ENCODE measurements at regions not wholly inside any gene's neighbourhood (a gene's known extent, or its start where the extent isn't known, plus 50 kb on each side); places are given as distances from the start of the nearest gene placed in this dataset.

DNA sequence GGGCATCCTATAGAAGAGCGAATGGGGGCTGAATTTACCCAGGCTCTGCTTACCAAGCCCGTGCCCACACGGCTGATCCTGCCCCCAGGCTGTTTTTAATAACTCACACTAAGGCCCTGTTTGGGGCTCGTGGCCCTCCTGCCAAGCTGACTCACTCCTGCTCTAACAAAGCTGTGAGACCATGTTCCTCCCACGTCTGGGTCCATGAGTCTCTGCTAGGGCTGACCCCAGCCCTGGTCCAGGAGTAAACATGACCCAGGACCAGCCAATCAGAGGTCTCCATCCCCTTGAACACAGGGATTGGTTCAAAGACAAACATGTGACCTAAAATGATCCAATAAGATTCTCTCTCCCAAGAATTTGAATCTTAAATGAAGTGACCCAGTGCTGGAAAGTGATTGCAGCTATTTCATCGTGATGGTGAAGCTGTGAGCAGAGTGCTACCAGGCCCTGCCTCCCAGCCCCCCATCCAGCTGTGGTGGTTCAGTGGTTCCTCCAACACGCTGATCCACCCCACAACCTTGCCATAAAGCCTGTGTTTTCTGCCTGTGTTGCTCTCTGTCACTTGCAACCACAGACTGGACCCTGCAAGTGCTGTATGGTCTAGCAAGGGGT is 57.2 kb downstream of the C16orf82 start:
- no peaks in the 10 kb centered on the region for H3K36me3 ChIP-seq (ENCODE audit: control insufficient read depth, insufficient read depth, low read length)
- no peak for TF ChIP-seq CTCF (IDR thresholded peaks at IDR 0.05; ENCODE audit: insufficient read depth, low read length, severe bottlenecking)
- FAIRE-seq (no peak), DNase-seq (ENCODE audit: low read depth) (no peak)
- no peaks in the 10 kb centered on the region for H3K27me3 ChIP-seq (ENCODE audit: control insufficient read depth, insufficient read depth, low read length)
- H3K4me3 ChIP-seq (ENCODE audit: low read depth, low read length) = no peak overlapping the region

- TF ChIP-seq CTCF (IDR thresholded peaks at IDR 0.05; ENCODE audit: insufficient read depth, low read length, severe bottlenecking) = no peak
- FAIRE-seq (no peak), DNase-seq (ENCODE audit: low read depth) (peak; percentile 36)
- Histone ChIP-seq H3K36me3 (ENCODE audit: control insufficient read depth, insufficient read depth, low read length) (no peaks in the 10 kb centered on the region), H3K27me3 (ENCODE audit: control insufficient read depth, insufficient read depth, low read length) (no peaks in the 10 kb centered on the region), H3K4me3 (ENCODE audit: low read depth, low read length) (no peak overlapping the region)
Observed at GRCh38 chr16:27127308-27127707, 60.6 kb downstream of the C16orf82 start.

DNA sequence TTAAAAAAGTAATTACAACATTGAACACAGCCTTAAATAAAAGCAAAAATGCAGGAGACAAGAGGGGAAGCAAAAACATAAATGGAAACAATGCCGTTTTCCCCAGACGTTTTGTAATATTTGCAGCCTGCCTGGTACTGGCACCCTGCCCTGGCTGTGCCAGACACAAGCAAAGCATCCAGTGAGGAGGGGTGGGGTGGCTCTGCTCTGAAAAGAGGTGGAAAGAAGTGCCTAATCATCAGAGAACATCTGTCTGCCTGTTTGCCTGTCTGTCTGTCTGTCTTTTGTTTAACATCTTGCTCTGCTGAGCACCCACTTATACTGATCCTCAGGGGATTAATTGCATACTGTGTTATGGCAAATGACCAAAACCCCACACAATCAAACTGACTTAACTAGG is 62.7 kb downstream of the C16orf82 start:
- Histone ChIP-seq H3K27me3 (ENCODE audit: control insufficient read depth, insufficient read depth, low read length) (no peaks in the 10 kb centered on the region), H3K36me3 (ENCODE audit: control insufficient read depth, insufficient read depth, low read length) (no peaks in the 10 kb centered on the region), H3K4me3 (ENCODE audit: low read depth, low read length) (no peak overlapping the region)
- DNase-seq (ENCODE audit: low read depth) = no peak
- no peak for TF ChIP-seq CTCF (IDR thresholded peaks at IDR 0.05; ENCODE audit: insufficient read depth, low read length, severe bottlenecking)
- FAIRE-seq = no peak

DNA sequence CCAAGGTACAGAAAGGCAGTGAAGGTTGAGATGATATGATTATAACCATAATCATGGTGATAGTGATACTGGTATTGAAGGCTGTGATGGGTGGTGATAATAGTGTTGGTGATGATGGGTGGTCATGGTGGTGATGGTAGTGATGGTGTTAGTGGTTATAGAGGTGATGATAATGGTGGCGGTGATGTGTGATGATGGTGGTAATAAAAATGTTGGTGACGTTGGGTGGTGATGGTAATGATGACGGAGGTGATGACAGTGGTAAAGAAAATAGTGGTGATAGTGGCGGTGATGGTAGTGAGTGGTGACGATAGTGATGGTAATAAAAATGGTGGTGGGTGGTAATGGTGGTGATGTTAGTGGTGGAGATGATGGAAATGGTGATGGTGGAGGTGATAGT is 65.1 kb upstream of the KDM8 start:
- no peak for TF ChIP-seq CTCF (IDR thresholded peaks at IDR 0.05; ENCODE audit: insufficient read depth, low read length, severe bottlenecking)
- DNase-seq (ENCODE audit: low read depth) (no peak), FAIRE-seq (peak; percentile 75)
- H3K36me3 ChIP-seq (ENCODE audit: control insufficient read depth, insufficient read depth, low read length) = no peaks in the 10 kb centered on the region
- no peaks in the 10 kb centered on the region for H3K27me3 ChIP-seq (ENCODE audit: control insufficient read depth, insufficient read depth, low read length)
- H3K4me3 ChIP-seq (ENCODE audit: low read depth, low read length) = no peak overlapping the region

DNA sequence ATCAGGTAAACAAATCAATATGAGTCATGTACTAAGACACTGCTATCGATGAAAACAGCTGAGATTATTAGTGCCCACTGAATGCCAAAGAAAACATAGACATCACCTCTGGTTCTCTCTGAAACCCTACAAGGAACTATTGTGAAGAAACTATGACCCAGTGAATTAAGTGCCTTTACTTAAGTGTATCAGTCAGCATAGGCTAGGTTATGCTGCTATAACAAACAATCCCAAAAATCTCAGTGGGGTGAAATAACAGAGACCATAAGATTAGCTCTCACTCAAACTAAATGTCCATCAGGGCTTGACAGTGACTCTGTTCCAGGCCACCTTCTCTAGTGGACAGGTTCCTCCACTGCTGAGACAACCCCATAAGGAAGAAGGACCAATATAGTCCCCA is 57.7 kb upstream of the KDM8 start:
- DNase-seq (ENCODE audit: low read depth) (no peak), FAIRE-seq (no peak)
- Histone ChIP-seq H3K4me3 (ENCODE audit: low read depth, low read length) (no peak overlapping the region), H3K36me3 (ENCODE audit: control insufficient read depth, insufficient read depth, low read length) (no peaks in the 10 kb centered on the region), H3K27me3 (ENCODE audit: control insufficient read depth, insufficient read depth, low read length) (no peaks in the 10 kb centered on the region)
- no peak for TF ChIP-seq CTCF (IDR thresholded peaks at IDR 0.05; ENCODE audit: insufficient read depth, low read length, severe bottlenecking)

- Histone ChIP-seq H3K36me3 (ENCODE audit: control insufficient read depth, insufficient read depth, low read length) (no peaks in the 10 kb centered on the region), H3K27me3 (ENCODE audit: control insufficient read depth, insufficient read depth, low read length) (no peaks in the 10 kb centered on the region), H3K4me3 (ENCODE audit: low read depth, low read length) (no peak overlapping the region)
- DNase-seq (ENCODE audit: low read depth) (no peak), FAIRE-seq (no peak)
- no peak for TF ChIP-seq CTCF (IDR thresholded peaks at IDR 0.05; ENCODE audit: insufficient read depth, low read length, severe bottlenecking)
Observed at GRCh38 chr16:27149986-27150385, 53.3 kb upstream of the KDM8 start.

All from bronchial epithelial cell (primary cell).